ENCODE measurements at regions not wholly inside any gene's neighbourhood (a gene's known extent, or its start where the extent isn't known, plus 50 kb on each side); places are given as distances from the start of the nearest gene placed in this dataset.

DNA sequence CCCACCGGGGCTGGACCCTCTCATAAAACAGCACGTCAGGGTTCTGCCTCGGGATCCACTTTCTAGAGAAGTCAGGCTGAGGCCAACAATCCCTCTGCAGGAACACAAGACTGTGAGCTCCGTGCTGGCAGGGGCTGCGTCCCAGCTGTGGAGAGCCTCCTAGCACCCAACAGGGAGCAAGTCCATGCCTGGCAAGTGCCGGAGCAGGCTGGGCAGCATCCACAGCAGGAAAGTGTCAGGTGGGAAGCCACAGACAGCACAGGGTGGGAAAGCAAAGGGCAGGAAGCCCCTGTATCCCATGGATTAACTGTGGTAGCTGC is 682.3 kb downstream of the TBC1D22A start:
- peaks cover 0 to 23% (median 0%) of the 10 kb centered on the region in 3 donors for H3K27me3 ChIP-seq
- H3K27ac ChIP-seq: no peak overlapping the region
- WGBS, 5 donors: 60 to 80% (median 78%) methylated on average over 6 of the region's 6 CpGs
- intact Hi-C loops (cut with DNase I; ENCODE audit: low total_unique reads): no loop called here
- no peaks in the 10 kb centered on the region for H3K4me1 ChIP-seq
- H3K36me3 ChIP-seq: no peaks in the 10 kb centered on the region
- H3K9me3 ChIP-seq: peaks cover 0 to 30% (median 22%) of the 10 kb centered on the region in 4 donors
- no peak for DNase-seq
- TF ChIP-seq POLR2AphosphoS5 (IDR thresholded peaks at IDR 0.05): no peak
- no peak for TF ChIP-seq EP300 (IDR thresholded peaks at IDR 0.05)
- TF ChIP-seq POLR2A (IDR thresholded peaks at IDR 0.05): no peak
- no peak for TF ChIP-seq CTCF (IDR thresholded peaks at IDR 0.05)
- H3K4me3 ChIP-seq: no peak overlapping the region

DNA sequence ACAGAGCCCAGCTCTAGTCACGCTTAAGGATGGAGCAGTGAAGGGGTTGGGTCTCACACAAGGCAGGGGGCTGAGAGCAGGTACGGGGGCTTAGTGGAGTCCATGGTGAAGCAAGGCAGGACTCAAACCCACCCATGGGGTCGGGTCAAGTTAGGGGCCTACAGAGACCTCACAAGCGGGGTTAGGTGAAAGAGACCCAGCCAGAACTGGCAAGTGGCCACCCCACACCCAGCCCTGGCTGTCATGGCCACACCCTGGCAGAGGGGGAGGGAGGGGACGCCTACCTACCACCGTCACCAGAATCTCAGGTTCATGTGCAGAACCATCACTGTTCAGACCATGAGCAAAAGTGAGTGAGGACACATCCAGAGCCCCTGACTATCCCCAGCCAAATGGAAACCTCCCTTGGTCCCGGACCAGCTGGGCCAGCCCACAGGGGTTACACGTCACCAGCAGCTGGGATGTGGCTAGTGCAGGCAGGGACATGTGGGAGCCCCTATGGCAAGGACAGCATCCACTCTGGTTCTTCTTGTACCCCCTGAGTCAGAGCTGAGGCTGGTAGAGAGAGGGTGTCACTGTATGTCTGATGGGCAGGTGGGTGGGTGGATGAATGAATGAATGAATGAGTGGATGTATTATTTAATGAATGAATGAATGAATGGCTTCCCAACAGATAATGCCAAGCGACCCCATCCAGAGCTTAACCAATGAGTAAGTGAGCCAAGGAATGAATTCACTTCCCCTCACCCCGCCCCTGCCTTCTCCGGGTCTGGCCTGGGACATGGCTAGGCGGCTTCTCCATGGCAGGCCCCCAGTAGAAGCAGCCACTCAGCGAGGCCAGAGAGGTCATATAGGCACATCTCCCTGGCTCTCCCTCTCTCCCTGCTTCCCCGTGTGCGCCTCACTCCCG is 681.6 kb downstream of the TBC1D22A start:
- Histone ChIP-seq H3K36me3 (no peaks in the 10 kb centered on the region), H3K27me3 (peaks cover 0 to 23% (median 0%) of the 10 kb centered on the region in 3 donors), H3K4me1 (no peaks in the 10 kb centered on the region), H3K27ac (no peak overlapping the region), H3K4me3 (no peak overlapping the region), H3K9me3 (peaks cover 0 to 36% (median 23%) of the 10 kb centered on the region in 4 donors)
- no peak for DNase-seq
- WGBS, 5 donors: 64 to 79% (median 76%) methylated on average over 15 to 16 of the region's 16 CpGs
- intact Hi-C loops (cut with DNase I; ENCODE audit: low total_unique reads): no loop called here
- TF ChIP-seq POLR2AphosphoS5 (IDR thresholded peaks at IDR 0.05) (no peak), POLR2A (IDR thresholded peaks at IDR 0.05) (no peak), EP300 (IDR thresholded peaks at IDR 0.05) (no peak), CTCF (IDR thresholded peaks at IDR 0.05) (no peak)

GRCh38 chr22:47442821-47443220 is 680.4 kb downstream of the TBC1D22A start:
- DNase-seq: no peak
- Histone ChIP-seq H3K36me3 (no peaks in the 10 kb centered on the region), H3K4me1 (no peaks in the 10 kb centered on the region), H3K9me3 (peaks cover 0 to 43% (median 25%) of the 10 kb centered on the region in 4 donors), H3K4me3 (no peak overlapping the region), H3K27me3 (peaks cover 0 to 13% (median 0%) of the 10 kb centered on the region in 3 donors), H3K27ac (no peak overlapping the region)
- WGBS, 5 donors: 84 to 92% (median 86%) methylated on average over 6 of the region's 6 CpGs
- intact Hi-C loops (cut with DNase I; ENCODE audit: low total_unique reads): no loop called here
- TF ChIP-seq CTCF (IDR thresholded peaks at IDR 0.05) (no peak), POLR2AphosphoS5 (IDR thresholded peaks at IDR 0.05) (no peak), EP300 (IDR thresholded peaks at IDR 0.05) (no peak), POLR2A (IDR thresholded peaks at IDR 0.05) (no peak)

GRCh38 chr22:47439643-47440265 is 677.3 kb downstream of the TBC1D22A start:
- no peaks in the 10 kb centered on the region for H3K36me3 ChIP-seq
- H3K27me3 ChIP-seq: peaks cover 0 to 8% (median 0%) of the 10 kb centered on the region in 3 donors
- no peak overlapping the region for H3K27ac ChIP-seq
- TF ChIP-seq CTCF (IDR thresholded peaks at IDR 0.05) (no peak), POLR2A (IDR thresholded peaks at IDR 0.05) (no peak), EP300 (IDR thresholded peaks at IDR 0.05) (no peak), POLR2AphosphoS5 (IDR thresholded peaks at IDR 0.05) (no peak)
- H3K4me3 ChIP-seq: no peak overlapping the region
- peaks cover 0 to 60% (median 45%) of the 10 kb centered on the region in 4 donors for H3K9me3 ChIP-seq
- H3K4me1 ChIP-seq: no peaks in the 10 kb centered on the region
- 87 to 90% (median 88%) methylated on average over 8 to 17 of the region's 17 CpGs for WGBS, 5 donors
- no peak for DNase-seq
- intact Hi-C loops (cut with DNase I; ENCODE audit: low total_unique reads): no loop called here
